Transverse colon (tissue), 4 donors: ENCODE measurements at regions not wholly inside any gene's neighbourhood (a gene's known extent, or its start where the extent isn't known, plus 50 kb on each side); places are given as distances from the start of the nearest gene placed in this dataset.

Experiments
- EP300 ChIP-seq: sonication (generic); formaldehyde crosslinking; IDR thresholded peaks from one replicate; pipeline ENCODE4 v1.6.1; 2017; ENCODE audit warnings: antibody characterized with exemption, low read depth
- POLR2A ChIP-seq: fragments of 450-650 bp; IDR thresholded peaks from one replicate; pipeline ENCODE4 v1.6.1; 2016; ENCODE audit warnings: antibody characterized with exemption, mild to moderate bottlenecking, moderate library complexity
- POLR2AphosphoS5 ChIP-seq, 3 donors: sonication (generic); formaldehyde crosslinking; IDR thresholded peaks; one replicate each; pipeline ENCODE4 v1.6.1; 2016; ENCODE audit warnings: antibody characterized with exemption in 3 of 3
- TF ChIP-seq, protein P1 (sequence below), 5 experiments: fragments of 200-600 bp in 3 of 5; fragments of 450-650 bp in 2 of 5; sonication (generic) in 3 of 5; IDR thresholded peaks; 1 replicate in 2 of 5; 2 replicates in 3 of 5; pipeline ENCODE4 v1.5.1; 2016 to 2017; ENCODE audit warnings: antibody characterized with exemption in 5 of 5, inconsistent platforms in 3 of 5, mild to moderate bottlenecking in 2 of 5, moderate library complexity in 1 of 5

DNA sequence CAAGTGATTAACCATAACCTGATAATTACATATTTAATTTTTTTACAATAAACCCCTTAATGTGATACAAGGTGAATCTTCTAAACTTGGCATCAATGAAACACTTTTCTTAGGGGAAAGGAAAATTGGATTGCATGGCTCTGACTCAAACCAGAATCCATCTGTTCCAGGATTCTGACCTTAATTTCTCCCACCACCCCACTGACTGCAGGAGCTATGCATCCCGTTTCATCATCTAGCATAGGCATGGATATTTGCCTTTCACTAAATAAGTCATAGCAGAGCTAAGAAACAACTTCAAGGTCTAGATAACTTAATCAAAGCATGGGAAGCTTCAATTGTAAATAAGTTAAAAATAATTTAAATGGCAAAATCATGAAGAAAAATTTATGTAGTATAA is 156.3 kb downstream of the BTC start:
- TF ChIP-seq, protein P1, sequence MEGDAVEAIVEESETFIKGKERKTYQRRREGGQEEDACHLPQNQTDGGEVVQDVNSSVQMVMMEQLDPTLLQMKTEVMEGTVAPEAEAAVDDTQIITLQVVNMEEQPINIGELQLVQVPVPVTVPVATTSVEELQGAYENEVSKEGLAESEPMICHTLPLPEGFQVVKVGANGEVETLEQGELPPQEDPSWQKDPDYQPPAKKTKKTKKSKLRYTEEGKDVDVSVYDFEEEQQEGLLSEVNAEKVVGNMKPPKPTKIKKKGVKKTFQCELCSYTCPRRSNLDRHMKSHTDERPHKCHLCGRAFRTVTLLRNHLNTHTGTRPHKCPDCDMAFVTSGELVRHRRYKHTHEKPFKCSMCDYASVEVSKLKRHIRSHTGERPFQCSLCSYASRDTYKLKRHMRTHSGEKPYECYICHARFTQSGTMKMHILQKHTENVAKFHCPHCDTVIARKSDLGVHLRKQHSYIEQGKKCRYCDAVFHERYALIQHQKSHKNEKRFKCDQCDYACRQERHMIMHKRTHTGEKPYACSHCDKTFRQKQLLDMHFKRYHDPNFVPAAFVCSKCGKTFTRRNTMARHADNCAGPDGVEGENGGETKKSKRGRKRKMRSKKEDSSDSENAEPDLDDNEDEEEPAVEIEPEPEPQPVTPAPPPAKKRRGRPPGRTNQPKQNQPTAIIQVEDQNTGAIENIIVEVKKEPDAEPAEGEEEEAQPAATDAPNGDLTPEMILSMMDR (IDR thresholded peaks at IDR 0.05): no peak
- TF ChIP-seq POLR2A: no peak
- no peak for TF ChIP-seq POLR2AphosphoS5 (IDR thresholded peaks at IDR 0.05)
- no peak for TF ChIP-seq EP300
